ENCODE measurements at regions not wholly inside any gene's neighbourhood (a gene's known extent, or its start where the extent isn't known, plus 50 kb on each side); places are given as distances from the start of the nearest gene placed in this dataset.
A peak's percentile ranks its signal among the peaks of the same experiment; 100 is the strongest.

- DNase-seq (ENCODE audit: low spot score), result no peak
These were observed 211.7 kb upstream of the GSE1 start for GRCh38 chr16:85401370-85401916.

GRCh38 chr16:85401917-85402766 is 211.0 kb upstream of the GSE1 start:
- no peak for DNase-seq (ENCODE audit: low spot score)

DNA sequence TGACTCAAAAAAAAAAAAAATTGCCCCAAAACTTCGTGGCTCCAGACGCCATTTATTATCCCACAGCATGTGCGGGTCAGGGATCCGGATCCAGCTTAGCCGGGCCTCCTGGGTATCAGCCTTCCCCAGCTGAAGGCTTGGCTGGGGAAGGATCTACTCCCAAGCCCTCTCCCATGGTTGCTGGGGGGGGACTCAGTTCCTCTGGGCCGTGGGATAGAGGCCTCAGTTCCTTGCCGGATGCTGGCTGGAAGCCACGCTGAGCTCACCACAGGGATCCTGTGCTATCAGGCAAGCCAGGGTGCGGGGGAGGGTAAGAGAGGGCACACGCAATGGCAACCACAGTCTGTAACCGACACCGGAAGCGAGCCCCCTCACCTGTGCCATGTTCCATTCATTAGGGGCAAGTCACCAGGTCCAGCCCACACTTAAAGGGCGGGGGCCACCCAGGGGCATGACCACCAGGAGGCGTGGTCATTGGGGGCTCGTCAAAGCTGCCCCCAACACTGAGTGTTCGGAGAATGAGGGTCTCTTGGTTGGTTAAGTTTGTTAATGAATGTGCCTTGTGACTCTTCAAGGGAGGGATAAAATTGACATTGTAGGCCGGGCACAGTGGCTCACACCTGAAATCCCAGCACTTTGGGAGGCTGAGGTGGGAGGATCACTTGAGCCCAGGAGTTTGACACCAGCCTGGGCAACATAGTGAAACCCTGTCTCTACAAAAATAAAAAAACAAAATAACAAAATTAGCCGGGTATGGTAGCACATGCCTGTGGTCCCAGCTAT is 210.0 kb upstream of the GSE1 start:
- no peak for DNase-seq (ENCODE audit: low spot score)

- no peak for DNase-seq (ENCODE audit: low spot score)
These were observed 209.4 kb upstream of the GSE1 start for GRCh38 chr16:85403693-85404092.

DNA sequence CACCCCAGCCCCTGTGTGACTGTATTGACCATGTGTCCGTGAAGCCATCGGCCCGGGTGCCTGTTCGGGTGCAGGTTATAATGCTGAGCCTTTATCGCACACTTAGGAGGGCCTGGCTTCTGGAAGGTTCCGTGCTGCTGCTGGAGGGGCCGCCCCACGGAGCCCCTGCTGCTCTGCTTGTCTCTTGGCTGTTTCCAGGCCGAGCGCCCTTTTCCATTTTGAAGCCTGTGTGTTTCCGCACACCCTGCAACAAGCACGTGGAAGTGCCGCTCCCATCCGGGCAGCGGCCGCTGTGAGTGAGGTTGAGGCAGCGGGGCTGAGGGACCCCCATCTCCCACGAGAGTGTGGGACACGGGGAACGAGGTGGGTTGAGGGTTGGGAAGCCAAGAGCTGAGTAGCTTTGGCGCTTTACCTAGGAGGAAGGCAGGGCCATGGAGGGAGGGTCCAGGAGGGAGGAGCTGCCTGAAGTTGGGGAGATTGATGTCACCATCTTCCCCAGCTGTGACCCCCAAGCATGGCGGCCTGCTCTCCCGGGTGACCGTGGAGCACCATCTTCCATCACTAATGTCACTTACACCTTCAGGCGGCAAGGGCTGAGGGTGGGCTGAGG is 200.1 kb upstream of the GSE1 start:
- DNase-seq (ENCODE audit: low spot score), result no peak

DNA sequence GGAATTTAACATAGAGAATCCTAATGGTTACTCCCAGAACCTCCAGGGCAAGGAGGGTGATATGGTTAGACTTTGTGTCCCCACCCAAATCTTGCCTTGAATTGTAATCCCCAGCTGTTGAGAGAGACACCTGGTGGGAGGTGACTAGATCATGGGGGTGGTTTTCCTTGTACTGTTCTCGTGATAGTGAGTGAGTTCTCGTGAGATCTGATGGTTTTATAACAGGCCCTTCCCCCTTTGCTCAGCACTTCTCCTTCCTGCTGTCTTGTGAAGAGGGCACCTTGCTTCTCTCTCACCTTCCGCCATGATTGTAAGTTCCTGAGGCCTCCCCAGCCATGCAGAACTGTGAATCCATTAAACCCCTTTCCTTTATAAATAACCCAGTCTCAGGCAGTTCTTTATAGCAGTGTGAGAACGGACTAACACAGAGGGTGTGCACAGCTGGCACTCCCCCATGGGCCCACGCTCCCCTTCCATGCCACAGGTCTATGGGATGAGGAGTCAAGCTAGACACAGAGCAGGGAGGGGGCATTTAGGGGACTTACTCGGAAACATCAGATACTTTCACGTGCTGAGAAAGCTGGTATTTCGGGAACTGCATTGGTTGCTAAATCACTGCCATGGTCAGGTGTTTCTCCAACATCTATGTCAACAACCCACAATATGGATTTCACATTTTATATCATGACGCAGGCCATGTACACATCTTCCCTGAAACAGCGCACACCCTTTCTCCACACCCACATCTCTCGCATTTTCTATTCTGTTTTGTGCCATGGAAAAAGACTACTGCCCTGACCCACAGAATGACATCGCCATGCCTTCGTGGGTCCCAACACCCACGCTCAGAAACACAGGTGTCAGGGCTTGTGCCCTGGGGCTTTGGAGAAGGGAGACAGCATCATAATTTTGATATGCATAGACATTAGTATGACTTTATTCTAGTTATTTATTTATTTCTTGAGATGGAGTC is 199.1 kb upstream of the GSE1 start:
- DNase-seq (ENCODE audit: low spot score), result no peak

DNA sequence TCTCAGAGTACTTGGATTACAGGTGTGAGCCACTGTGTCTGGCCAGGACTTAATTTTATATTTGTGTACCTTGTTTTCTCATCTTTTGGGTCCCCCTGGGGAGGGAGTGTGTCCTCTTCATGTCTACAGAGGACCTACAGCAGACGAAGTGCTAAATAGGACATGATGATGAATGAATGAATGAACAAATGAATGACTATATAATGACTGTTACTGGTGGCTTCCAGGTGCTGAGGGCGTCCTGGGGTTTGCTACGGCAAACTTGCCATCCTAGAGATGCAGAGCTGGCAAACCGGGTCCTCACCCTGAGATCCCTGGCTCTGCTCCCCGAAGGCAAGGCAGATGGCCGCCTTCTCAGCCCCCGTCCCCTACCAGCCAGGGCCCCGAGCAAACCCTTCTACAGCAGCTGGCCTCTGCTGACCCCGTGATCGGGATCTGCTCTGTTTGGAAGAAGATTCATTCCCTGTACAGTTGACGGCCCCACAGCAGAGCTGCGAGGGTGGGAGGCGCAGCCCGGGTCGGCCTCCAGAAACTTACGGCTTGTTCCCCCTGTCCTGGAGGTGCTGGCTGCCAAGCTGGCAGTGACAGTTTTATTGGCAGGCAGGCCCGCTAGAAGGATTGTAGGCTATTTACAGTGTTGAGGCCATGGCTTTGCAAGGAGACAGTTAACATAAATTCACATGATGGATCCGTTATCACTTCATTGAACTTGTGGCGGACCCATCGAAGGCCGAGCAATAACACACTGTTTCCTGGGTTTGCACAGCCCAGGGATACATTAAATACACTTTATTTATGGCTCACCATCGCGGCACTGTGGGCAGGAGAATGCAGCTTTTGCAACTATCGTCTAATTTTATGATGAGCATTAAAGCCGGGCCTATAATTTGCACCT is 197.7 kb upstream of the GSE1 start:
- DNase-seq (ENCODE audit: low spot score), result no peak

DNA sequence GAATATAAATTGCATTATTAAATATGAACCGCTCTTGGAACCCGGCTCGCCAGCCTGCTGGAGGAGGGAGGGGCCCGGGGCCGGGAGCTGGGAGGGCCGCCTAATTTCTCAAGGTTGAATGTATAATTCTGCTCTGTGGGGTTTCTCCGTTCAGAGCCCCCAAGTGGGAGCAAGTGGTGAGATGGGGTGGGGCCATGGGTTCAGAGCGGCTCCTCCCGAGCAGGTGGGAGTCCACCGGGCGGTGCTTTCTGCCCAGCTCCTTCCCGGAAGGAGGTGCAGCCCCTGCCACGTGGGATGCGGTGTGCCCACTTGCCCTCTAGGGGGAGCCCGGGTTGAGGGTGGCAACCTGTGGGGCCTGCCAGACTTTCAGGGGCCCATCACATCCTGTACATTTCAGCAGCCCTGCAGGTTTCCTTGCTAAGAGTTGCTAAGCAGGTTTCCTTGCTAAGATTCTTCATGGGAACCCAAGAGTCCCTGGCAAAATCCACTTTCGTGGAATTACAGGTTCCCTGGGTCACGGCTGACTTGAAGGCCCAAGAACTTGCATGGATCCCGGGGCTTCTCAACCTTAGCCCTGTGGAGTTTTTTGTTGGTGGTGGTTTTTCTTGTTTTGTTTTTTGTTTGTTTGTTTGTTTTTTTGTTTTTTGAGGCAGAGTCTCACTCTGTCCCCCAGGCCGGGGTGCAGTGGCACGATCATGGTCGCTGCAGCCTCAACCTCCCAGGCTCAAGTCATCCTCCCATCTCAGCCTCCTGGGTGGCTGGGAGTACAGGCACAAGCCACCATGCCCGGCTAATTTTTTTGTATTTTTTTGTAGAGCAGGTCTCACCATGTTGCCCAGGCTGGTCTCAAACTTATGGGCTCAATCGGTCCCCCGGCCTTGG is 196.7 kb upstream of the GSE1 start:
- DNase-seq (ENCODE audit: low spot score), result peak; percentile 59

- no peak for DNase-seq (ENCODE audit: low spot score)
These were observed 195.8 kb upstream of the GSE1 start for GRCh38 chr16:85417156-85417860.

- DNase-seq (ENCODE audit: low spot score), result no peak
These were observed 194.1 kb upstream of the GSE1 start for GRCh38 chr16:85418978-85419491.

GRCh38 chr16:85419503-85420408 is 193.4 kb upstream of the GSE1 start:
- no peak for DNase-seq (ENCODE audit: low spot score)

- no peak for DNase-seq (ENCODE audit: low spot score)
These were observed 192.4 kb upstream of the GSE1 start for GRCh38 chr16:85420501-85421337.

DNA sequence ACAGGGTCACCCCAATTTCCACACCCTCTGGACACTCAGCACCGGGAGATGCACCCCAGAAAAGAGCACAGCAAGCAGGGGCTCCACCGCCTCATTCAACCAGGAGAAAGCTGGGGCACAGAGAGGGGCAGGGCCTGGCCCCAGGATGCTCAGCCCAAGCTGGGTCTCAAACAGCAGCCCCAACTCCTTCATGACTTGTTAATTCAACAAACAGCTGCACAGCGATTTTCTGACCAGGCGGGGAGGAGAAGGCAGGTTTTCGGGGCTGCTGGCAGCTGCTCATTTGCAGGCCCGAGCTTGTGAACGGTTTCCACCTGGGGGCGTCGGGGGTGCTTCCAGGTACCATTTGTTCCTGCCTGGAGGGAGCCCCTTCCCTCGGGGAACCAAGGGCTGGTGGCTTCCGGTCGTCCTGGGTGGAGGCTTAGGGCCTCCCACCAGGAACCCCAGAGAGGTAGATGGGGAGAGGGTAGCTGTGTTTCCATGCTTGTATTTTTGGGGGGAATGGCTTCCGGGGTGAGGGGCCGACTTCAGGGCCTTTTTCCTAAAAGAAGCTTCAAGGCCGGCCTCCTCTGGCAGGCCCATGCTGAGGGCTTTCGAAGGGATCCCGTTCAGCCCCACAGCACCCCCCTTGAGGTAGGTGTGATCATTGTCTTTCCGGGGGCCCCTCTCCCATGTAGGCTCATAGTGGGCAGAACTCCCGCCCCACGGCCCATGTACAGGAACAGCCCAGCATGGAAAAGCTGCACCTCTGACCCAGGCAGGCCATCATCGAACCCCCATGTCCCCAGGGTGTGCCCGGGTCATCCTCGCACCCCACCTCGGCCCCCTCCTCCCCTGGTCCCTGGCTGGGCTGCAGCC is 191.6 kb upstream of the GSE1 start:
- DNase-seq (ENCODE audit: low spot score), result no peak

GRCh38 chr16:85422196-85422631 is 190.9 kb upstream of the GSE1 start:
- DNase-seq (ENCODE audit: low spot score), result no peak

All from mucosa of gallbladder (tissue), 1 donor.